OCI-LY1 (cell line): ENCODE measurements at regions not wholly inside any gene's neighbourhood (a gene's known extent, or its start where the extent isn't known, plus 50 kb on each side); places are given as distances from the start of the nearest gene placed in this dataset.

Experiments used
- H2AFZ ChIP-seq: fragments of 200-600 bp; sonication (generic), shearing (Covaris generic); 2 replicates; pipeline ENCODE4 v1.6.0; 2014; ENCODE audit warnings: antibody characterized with exemption, mild to moderate bottlenecking, low read length
- H3F3A ChIP-seq: fragments of 200-600 bp; sonication (generic), shearing (Covaris generic); 2 replicates; pipeline ENCODE4 v1.6.0; 2014; ENCODE audit warnings: mild to moderate bottlenecking, antibody characterized with exemption, low read length, moderate library complexity; ENCODE audit not compliant: insufficient read depth
- H3K27ac ChIP-seq: fragments of 200-600 bp; sonication (generic); 2 replicates; pipeline ENCODE4 v1.5.1; 2014; ENCODE audit warnings: low read length, mixed run types, mild to moderate bottlenecking, low read depth; ENCODE audit not compliant: poor library complexity, severe bottlenecking
- H3K27me3 ChIP-seq: fragments of 200-600 bp; sonication (generic); 2 replicates; pipeline ENCODE4 v1.6.0; 2014; ENCODE audit warnings: antibody characterized with exemption, mild to moderate bottlenecking, low read length, moderate library complexity; ENCODE audit not compliant: insufficient read depth
- H3K36me3 ChIP-seq: fragments of 200-600 bp; sonication (generic); 2 replicates; pipeline ENCODE4 v1.6.1; 2014; ENCODE audit warnings: mild to moderate bottlenecking, antibody characterized with exemption, low read length, moderate library complexity, mixed read lengths; ENCODE audit not compliant: insufficient read depth
- H3K4me1 ChIP-seq: fragments of 200-600 bp; sonication (generic); 2 replicates; pipeline ENCODE4 v1.5.1; 2014; ENCODE audit warnings: mild to moderate bottlenecking, low read length, moderate library complexity; ENCODE audit not compliant: insufficient read depth, severe bottlenecking
- H3K4me2 ChIP-seq: fragments of 200-600 bp; sonication (generic), shearing (Covaris generic); 2 replicates; pipeline ENCODE4 v1.6.1; 2014; ENCODE audit warnings: low read length
- H3K4me3 ChIP-seq: fragments of 200-600 bp; sonication (generic); 2 replicates; pipeline ENCODE4 v1.5.1; 2014; ENCODE audit warnings: low read length, low read depth, mild to moderate bottlenecking, mixed read lengths; ENCODE audit not compliant: poor library complexity, severe bottlenecking
- H3K79me2 ChIP-seq: fragments of 200-600 bp; shearing (Covaris generic); 2 replicates; pipeline ENCODE4 v1.6.1; 2016; ENCODE audit warnings: mixed run types, low read length, mixed read lengths; ENCODE audit not compliant: insufficient read depth
- H3K9ac ChIP-seq: fragments of 200-600 bp; sonication (generic), shearing (Covaris generic); 2 replicates; pipeline ENCODE4 v1.6.1; 2014; ENCODE audit warnings: mild to moderate bottlenecking, low read length, mixed read lengths
- H3K9me2 ChIP-seq: fragments of 200-600 bp; sonication (generic), shearing (Covaris generic); 2 replicates; pipeline ENCODE4 v1.6.1; 2014; ENCODE audit warnings: low read depth, mild to moderate bottlenecking, low read length, mixed read lengths
- H3K9me3 ChIP-seq: fragments of 200-600 bp; shearing (Covaris generic); 2 replicates; pipeline ENCODE4 v1.6.1; 2014; ENCODE audit warnings: low read length, mixed read lengths
- H4K20me1 ChIP-seq: fragments of 200-600 bp; sonication (generic), shearing (Covaris generic); 2 replicates; pipeline ENCODE4 v1.6.0; 2016; ENCODE audit warnings: mild to moderate bottlenecking, low read length; ENCODE audit not compliant: insufficient read depth
- CTCF ChIP-seq: fragments of 200-600 bp; sonication (generic), shearing (Covaris generic); IDR thresholded peaks from 2 replicates; pipeline ENCODE4 v1.5.1; 2017; ENCODE audit warnings: mild to moderate bottlenecking, antibody characterized with exemption, low read length, moderate library complexity, mixed read lengths
- EZH2 ChIP-seq: fragments of 200-600 bp; sonication (generic), shearing (Covaris generic); IDR thresholded peaks from 2 replicates; pipeline ENCODE4 v1.8.0; 2017; ENCODE audit warnings: borderline replicate concordance, mixed run types, mild to moderate bottlenecking, antibody characterized with exemption, low read length, moderate library complexity, mixed read lengths

GRCh38 chr19:57016491-57016890 is 103.3 kb upstream of the USP29 start:
- Histone ChIP-seq H3K36me3 (no peaks in the 10 kb centered on the region), H3K27ac (no peak overlapping the region), H3K9me2 (no peaks in the 10 kb centered on the region), H2AFZ (no peak overlapping the region), H3K79me2 (no peaks in the 10 kb centered on the region), H3K4me2 (no peak overlapping the region), H3K4me1 (no peaks in the 10 kb centered on the region), H3K9ac (no peak overlapping the region), H3K4me3 (no peak overlapping the region), H3K9me3 (no peaks in the 10 kb centered on the region), H3F3A (no peaks in the 10 kb centered on the region), H4K20me1 (no peaks in the 10 kb centered on the region), H3K27me3 (no peaks in the 10 kb centered on the region)
- TF ChIP-seq EZH2 = no peak
- TF ChIP-seq CTCF = no peak

DNA sequence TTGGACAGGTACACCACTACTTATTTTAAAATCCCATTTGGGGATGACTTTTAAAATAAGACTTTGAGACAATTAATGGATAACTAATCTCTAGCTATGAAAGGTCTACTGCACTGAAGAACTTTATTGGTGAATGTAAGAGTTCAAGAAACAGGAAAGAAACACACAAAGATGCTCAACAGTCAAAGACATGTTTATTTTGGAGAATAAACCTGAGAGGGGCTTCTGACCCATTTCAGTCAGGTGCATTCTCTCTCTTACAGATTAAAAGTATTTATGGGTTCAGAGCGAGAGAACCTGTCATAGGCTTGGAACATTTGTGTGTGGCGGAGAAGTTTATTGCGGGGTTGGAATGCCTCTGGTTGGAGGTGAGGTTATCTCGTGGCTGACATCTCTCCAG is 94.3 kb upstream of the USP29 start:
- Histone ChIP-seq H3K9me2 (no peaks in the 10 kb centered on the region), H3F3A (no peaks in the 10 kb centered on the region), H3K27ac (no peak overlapping the region), H3K4me1 (no peaks in the 10 kb centered on the region), H3K36me3 (no peaks in the 10 kb centered on the region), H3K9ac (no peak overlapping the region), H3K27me3 (no peaks in the 10 kb centered on the region), H3K9me3 (no peaks in the 10 kb centered on the region), H2AFZ (no peak overlapping the region), H3K4me3 (no peak overlapping the region), H4K20me1 (no peaks in the 10 kb centered on the region), H3K79me2 (no peaks in the 10 kb centered on the region), H3K4me2 (no peak overlapping the region)
- TF ChIP-seq CTCF (no peak), EZH2 (no peak)

GRCh38 chr19:57026476-57026875 is 93.3 kb upstream of the USP29 start:
- no peaks in the 10 kb centered on the region for H3K9me3 ChIP-seq
- H3K27me3 ChIP-seq = no peaks in the 10 kb centered on the region
- H3K9me2 ChIP-seq = no peaks in the 10 kb centered on the region
- H3K4me1 ChIP-seq = no peaks in the 10 kb centered on the region
- no peaks in the 10 kb centered on the region for H3K79me2 ChIP-seq
- H3K36me3 ChIP-seq = no peaks in the 10 kb centered on the region
- H4K20me1 ChIP-seq = no peaks in the 10 kb centered on the region
- no peaks in the 10 kb centered on the region for H3F3A ChIP-seq
- H3K9ac ChIP-seq = no peak overlapping the region
- no peak overlapping the region for H3K4me3 ChIP-seq
- no peak overlapping the region for H3K4me2 ChIP-seq
- H2AFZ ChIP-seq = no peak overlapping the region
- H3K27ac ChIP-seq = no peak overlapping the region
- TF ChIP-seq EZH2 (no peak), CTCF (no peak)
